ENCODE measurements at regions not wholly inside any gene's neighbourhood (a gene's known extent, or its start where the extent isn't known, plus 50 kb on each side); places are given as distances from the start of the nearest gene placed in this dataset.
"Not testable (repeated sequence)": the region's sequence is repeated elsewhere in the genome, so short reads cannot be mapped to it uniquely, and the experiment has no call there.

GRCh38 chr9:82882748-82883147 is 180.2 kb downstream of the RASEF start:
- H3K36me3 ChIP-seq (replicated peaks in 1 of 2; ENCODE audit: control extremely low read depth in 1 of 2, control insufficient read depth in 1 of 2, extremely low read depth in 1 of 2, insufficient read depth in 2 of 2, low read length in 1 of 2) = no peaks in the 10 kb centered on the region
- H3K27ac ChIP-seq (ENCODE audit: low read length in 2 of 2) = no peak overlapping the region
- Mint-ChIP-seq H3K4me1 (no peaks in the 10 kb centered on the region), H3K9me3 (ENCODE audit: insufficient read depth) (no peaks in the 10 kb centered on the region), H3K4me3 (no peak overlapping the region), H3K27ac (no peak overlapping the region), H3K27me3 (no peaks in the 10 kb centered on the region)
- H4K20me1 ChIP-seq (ENCODE audit: control insufficient read depth, insufficient read depth, low read length, poor library complexity, severe bottlenecking) = no peaks in the 10 kb centered on the region
- H3K27me3 ChIP-seq (replicated peaks in 1 of 4; ENCODE audit: control extremely low read depth in 1 of 4, control insufficient read depth in 3 of 4, insufficient read depth in 4 of 4, low read length in 3 of 4) = no peaks in the 10 kb centered on the region
- H3K4me3 ChIP-seq (ENCODE audit: control extremely low read depth in 1 of 5, extremely low read depth in 1 of 5, insufficient read depth in 1 of 5, low read depth in 2 of 5, low read length in 4 of 5) = no peak overlapping the region
- ATAC-seq (ENCODE audit: low read depth) (no peak), DNase-seq (no peak)
- H2AFZ ChIP-seq (ENCODE audit: insufficient read depth, low read depth, low read length, poor library complexity, severe bottlenecking) = no peak overlapping the region
- no peak overlapping the region for H3K4me2 ChIP-seq (replicated peaks; ENCODE audit: low read depth, low read length, poor library complexity, severe bottlenecking)
- ChIA-PET POLR2A (no interaction called here), CTCF (no interaction called here)
- intact Hi-C loops (cut with micrococcal nuclease) = no loop called here
- no peak for TF ChIP-seq EZH2 (IDR thresholded peaks at IDR 0.05; ENCODE audit: borderline replicate concordance, insufficient read depth, low read depth, low read length, poor library complexity, severe bottlenecking)
- no peaks in the 10 kb centered on the region for H3K4me1 ChIP-seq (ENCODE audit: control insufficient read depth in 2 of 2, insufficient read depth in 2 of 2, low read length in 2 of 2)
- no peak overlapping the region for H3K9ac ChIP-seq (ENCODE audit: low read length)
- H3K9me3 ChIP-seq (ENCODE audit: control extremely low read depth in 1 of 3, control insufficient read depth in 2 of 3, insufficient read depth in 1 of 3, low read length in 2 of 3) = no peaks in the 10 kb centered on the region
- no CpG with 5 or more reads among the region's 2 CpGs for WGBS (ENCODE audit: insufficient coverage)
- H3K79me2 ChIP-seq (ENCODE audit: control insufficient read depth, insufficient read depth, low read length) = no peaks in the 10 kb centered on the region

DNA sequence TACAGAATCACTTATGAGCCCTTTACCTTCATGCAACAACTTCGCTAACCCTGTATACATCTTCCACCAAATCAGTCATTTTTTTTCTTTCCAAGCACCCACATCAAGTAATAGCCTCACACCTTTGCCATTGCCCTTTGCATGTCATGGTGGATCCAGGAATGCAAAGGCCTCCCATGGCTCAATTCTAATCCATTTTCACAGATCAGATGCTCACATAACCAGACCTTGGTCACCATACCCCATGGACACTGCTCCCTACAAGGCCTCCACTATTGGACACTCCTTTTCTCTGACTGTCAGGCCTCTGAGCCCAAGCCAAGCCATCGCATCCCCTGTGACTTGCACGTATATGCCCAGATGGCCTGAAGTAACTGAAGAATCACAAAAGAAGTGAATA is 179.5 kb downstream of the RASEF start:
- H3K4me1 ChIP-seq (ENCODE audit: control insufficient read depth in 2 of 2, insufficient read depth in 2 of 2, low read length in 2 of 2) = no peaks in the 10 kb centered on the region

GRCh38 chr9:82883974-82884373 is 179.0 kb downstream of the RASEF start:
- ATAC-seq (ENCODE audit: low read depth); intact Hi-C loops (cut with micrococcal nuclease); H3K9ac ChIP-seq (ENCODE audit: low read length); H3K9me3 ChIP-seq (ENCODE audit: control extremely low read depth in 1 of 3, control insufficient read depth in 2 of 3, insufficient read depth in 1 of 3, low read length in 2 of 3); H3K4me2 ChIP-seq (replicated peaks; ENCODE audit: low read depth, low read length, poor library complexity, severe bottlenecking); H3K4me3 Mint-ChIP-seq; H3K4me1 Mint-ChIP-seq; H2AFZ ChIP-seq (ENCODE audit: insufficient read depth, low read depth, low read length, poor library complexity, severe bottlenecking); H3K4me1 ChIP-seq (ENCODE audit: control insufficient read depth in 2 of 2, insufficient read depth in 2 of 2, low read length in 2 of 2); H3K9me3 Mint-ChIP-seq (ENCODE audit: insufficient read depth); H3K79me2 ChIP-seq (ENCODE audit: control insufficient read depth, insufficient read depth, low read length); H4K20me1 ChIP-seq (ENCODE audit: control insufficient read depth, insufficient read depth, low read length, poor library complexity, severe bottlenecking); H3K27me3 ChIP-seq (replicated peaks in 1 of 4; ENCODE audit: control extremely low read depth in 1 of 4, control insufficient read depth in 3 of 4, insufficient read depth in 4 of 4, low read length in 3 of 4); H3K27ac Mint-ChIP-seq; H3K27me3 Mint-ChIP-seq; DNase-seq; H3K36me3 ChIP-seq (replicated peaks in 1 of 2; ENCODE audit: control extremely low read depth in 1 of 2, control insufficient read depth in 1 of 2, extremely low read depth in 1 of 2, insufficient read depth in 2 of 2, low read length in 1 of 2); H3K4me3 ChIP-seq (ENCODE audit: control extremely low read depth in 1 of 5, extremely low read depth in 1 of 5, insufficient read depth in 1 of 5, low read depth in 2 of 5, low read length in 4 of 5); CTCF ChIA-PET; POLR2A ChIA-PET; H3K27ac ChIP-seq (ENCODE audit: low read length in 2 of 2): not testable (repeated sequence)
- WGBS (ENCODE audit: insufficient coverage) = 95% methylated on average over 7 of the region's 7 CpGs

More for the DNA sequence above, 179.5 kb downstream of the RASEF start:
- TF ChIP-seq CTCF (IDR thresholded peaks at IDR 0.05) = no peak
- no peak for DNase-seq
- intact Hi-C loops (cut with micrococcal nuclease) = no loop called here
- Histone ChIP-seq H2AFZ (ENCODE audit: insufficient read depth, low read depth, low read length, poor library complexity, severe bottlenecking) (no peak overlapping the region), H3K36me3 (replicated peaks in 1 of 2; ENCODE audit: control extremely low read depth in 1 of 2, control insufficient read depth in 1 of 2, extremely low read depth in 1 of 2, insufficient read depth in 2 of 2, low read length in 1 of 2) (no peaks in the 10 kb centered on the region), H4K20me1 (ENCODE audit: control insufficient read depth, insufficient read depth, low read length, poor library complexity, severe bottlenecking) (no peaks in the 10 kb centered on the region), H3K27ac (ENCODE audit: low read length in 2 of 2) (no peak overlapping the region), H3K9me3 (ENCODE audit: control extremely low read depth in 1 of 3, control insufficient read depth in 2 of 3, insufficient read depth in 1 of 3, low read length in 2 of 3) (no peaks in the 10 kb centered on the region), H3K4me3 (ENCODE audit: control extremely low read depth in 1 of 5, extremely low read depth in 1 of 5, insufficient read depth in 1 of 5, low read depth in 2 of 5, low read length in 4 of 5) (no peak overlapping the region), H3K79me2 (ENCODE audit: control insufficient read depth, insufficient read depth, low read length) (no peaks in the 10 kb centered on the region), H3K27me3 (replicated peaks in 1 of 4; ENCODE audit: control extremely low read depth in 1 of 4, control insufficient read depth in 3 of 4, insufficient read depth in 4 of 4, low read length in 3 of 4) (no peaks in the 10 kb centered on the region), H3K9ac (ENCODE audit: low read length) (no peak overlapping the region), H3K4me2 (replicated peaks; ENCODE audit: low read depth, low read length, poor library complexity, severe bottlenecking) (no peak overlapping the region)
- 94% methylated on average over 1 of the region's 3 CpGs for WGBS (ENCODE audit: insufficient coverage)
- H3K9me3 Mint-ChIP-seq (ENCODE audit: insufficient read depth) = no peaks in the 10 kb centered on the region
- H3K4me1 Mint-ChIP-seq = no peaks in the 10 kb centered on the region
- CTCF ChIA-PET = no interaction called here
- POLR2A ChIA-PET = no interaction called here
- ATAC-seq (ENCODE audit: low read depth) = no peak
- no peaks in the 10 kb centered on the region for H3K27me3 Mint-ChIP-seq
- H3K4me3 Mint-ChIP-seq = no peak overlapping the region
- H3K27ac Mint-ChIP-seq = no peak overlapping the region
